Activated CD8-positive, alpha-beta memory T cell treated with anti-CD3 and anti-CD28 coated beads, Interleukin-2, amount 50 U/mL, for 1 hour (primary cell): ENCODE measurements at regions not wholly inside any gene's neighbourhood (a gene's known extent, or its start where the extent isn't known, plus 50 kb on each side); places are given as distances from the start of the nearest gene placed in this dataset.
A peak's percentile ranks its signal among the peaks of the same experiment; 100 is the strongest.

ENCODE experiments used
- DNase-seq: peaks from one replicate; pipeline ENCODE4 v3.0.0-alpha.2; 2020; ENCODE audit errors: extremely low read depth

- DNase-seq = no peak
These were observed 110.4 kb upstream of the PHACTR3 start for GRCh38 chr20:59493926-59494325.

GRCh38 chr20:59495166-59495565 is 109.2 kb upstream of the PHACTR3 start:
- DNase-seq = no peak

- DNase-seq = peak; percentile 11
These were observed 108.3 kb upstream of the PHACTR3 start for GRCh38 chr20:59495894-59496510.

- DNase-seq = no peak
These were observed 106.0 kb upstream of the PHACTR3 start for GRCh38 chr20:59498291-59498690.

- no peak for DNase-seq
These were observed 104.5 kb upstream of the PHACTR3 start for GRCh38 chr20:59499863-59500262.

GRCh38 chr20:59508729-59509128 is 95.6 kb upstream of the PHACTR3 start:
- no peak for DNase-seq

- DNase-seq = no peak
These were observed 91.7 kb upstream of the PHACTR3 start for GRCh38 chr20:59512651-59513050.

- no peak for DNase-seq
These were observed 89.8 kb upstream of the PHACTR3 start for GRCh38 chr20:59514554-59514953.

GRCh38 chr20:59515013-59515905 is 89.1 kb upstream of the PHACTR3 start:
- DNase-seq = no peak

GRCh38 chr20:59515906-59516209 is 88.5 kb upstream of the PHACTR3 start:
- no peak for DNase-seq

GRCh38 chr20:59518881-59519706 is 85.2 kb upstream of the PHACTR3 start:
- DNase-seq = no peak

GRCh38 chr20:59519707-59520014 is 84.7 kb upstream of the PHACTR3 start:
- DNase-seq = no peak

- DNase-seq = no peak
These were observed 83.5 kb upstream of the PHACTR3 start for GRCh38 chr20:59520814-59521213.

- DNase-seq = no peak
These were observed 78.7 kb upstream of the PHACTR3 start for GRCh38 chr20:59525500-59526241.

- DNase-seq = no peak
These were observed 77.8 kb upstream of the PHACTR3 start for GRCh38 chr20:59526242-59527225.

GRCh38 chr20:59530782-59531181 is 73.6 kb upstream of the PHACTR3 start:
- no peak for DNase-seq

GRCh38 chr20:59537991-59538390 is 66.3 kb upstream of the PHACTR3 start:
- DNase-seq = no peak

- DNase-seq = no peak
These were observed 56.7 kb upstream of the PHACTR3 start for GRCh38 chr20:59547596-59547995.
